ENCODE measurements at regions not wholly inside any gene's neighbourhood (a gene's known extent, or its start where the extent isn't known, plus 50 kb on each side); places are given as distances from the start of the nearest gene placed in this dataset.
"Not testable (repeated sequence)": the region's sequence is repeated elsewhere in the genome, so short reads cannot be mapped to it uniquely, and the experiment has no call there.

DNA sequence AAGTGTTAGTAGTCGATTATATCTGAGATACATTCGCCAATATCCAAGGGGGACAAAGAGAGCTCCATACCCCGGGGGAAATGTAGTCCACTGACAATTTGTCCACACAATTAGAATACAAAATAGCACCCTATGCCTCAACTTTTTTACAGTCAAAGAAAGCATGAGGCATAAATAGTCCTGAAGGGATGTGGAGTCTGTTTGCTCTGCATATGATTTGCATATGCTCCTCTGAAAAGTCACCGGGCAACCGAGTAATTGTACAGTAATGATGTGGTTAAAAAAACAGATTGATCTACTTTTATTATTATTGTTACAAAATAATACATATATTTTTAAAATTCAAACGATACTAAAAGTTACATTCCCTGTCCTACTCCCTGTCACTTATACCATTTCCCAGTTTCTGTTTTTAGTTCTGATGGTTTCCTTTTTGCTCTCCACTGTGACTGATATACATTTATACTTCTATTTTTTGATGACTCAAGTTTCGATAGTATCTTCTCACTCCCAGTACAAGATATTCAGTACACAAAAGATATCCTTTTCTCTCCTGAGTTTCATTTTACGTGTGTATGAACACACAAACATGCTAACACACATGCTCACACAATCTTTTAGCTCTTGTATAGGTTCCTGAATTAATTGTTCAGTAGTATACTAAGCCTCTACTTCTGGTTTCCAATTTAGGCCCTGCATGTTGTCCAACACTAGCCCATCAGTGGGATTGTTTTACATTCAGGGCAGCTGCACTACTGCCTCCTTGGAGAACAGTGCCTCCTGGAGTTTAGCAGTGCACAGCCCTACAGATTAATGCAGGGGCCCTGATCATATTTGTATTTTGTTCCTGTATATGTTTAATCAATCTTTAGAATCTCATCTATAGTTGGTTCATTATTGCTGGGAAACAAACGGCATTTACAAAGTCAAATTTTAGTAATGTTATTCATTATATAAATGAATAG lies 130.9 kb downstream of the TES start:
- in situ Hi-C loops (cut with HindIII; ENCODE audit: low sequenced_read_pairs): no loop called here

DNA sequence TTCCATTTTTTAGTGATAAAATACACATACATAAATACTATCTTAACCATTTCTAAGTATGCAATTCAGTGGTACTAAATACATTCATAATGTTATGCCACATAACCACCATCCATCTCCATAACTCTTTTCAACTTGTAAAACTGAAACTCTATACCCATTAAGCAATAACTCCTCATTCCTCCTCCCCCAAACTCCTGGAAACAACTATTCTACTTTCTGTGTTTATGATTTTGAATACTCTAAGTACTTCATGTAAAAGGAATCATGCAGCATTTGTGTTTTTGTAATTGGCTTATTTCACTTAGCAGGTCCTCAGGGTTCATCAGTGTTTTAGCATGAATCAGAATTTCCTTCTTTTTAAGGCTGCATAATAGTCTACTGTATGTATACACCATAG lies 131.8 kb downstream of the TES start:
- in situ Hi-C loops (cut with HindIII; ENCODE audit: low sequenced_read_pairs): no loop called here

DNA sequence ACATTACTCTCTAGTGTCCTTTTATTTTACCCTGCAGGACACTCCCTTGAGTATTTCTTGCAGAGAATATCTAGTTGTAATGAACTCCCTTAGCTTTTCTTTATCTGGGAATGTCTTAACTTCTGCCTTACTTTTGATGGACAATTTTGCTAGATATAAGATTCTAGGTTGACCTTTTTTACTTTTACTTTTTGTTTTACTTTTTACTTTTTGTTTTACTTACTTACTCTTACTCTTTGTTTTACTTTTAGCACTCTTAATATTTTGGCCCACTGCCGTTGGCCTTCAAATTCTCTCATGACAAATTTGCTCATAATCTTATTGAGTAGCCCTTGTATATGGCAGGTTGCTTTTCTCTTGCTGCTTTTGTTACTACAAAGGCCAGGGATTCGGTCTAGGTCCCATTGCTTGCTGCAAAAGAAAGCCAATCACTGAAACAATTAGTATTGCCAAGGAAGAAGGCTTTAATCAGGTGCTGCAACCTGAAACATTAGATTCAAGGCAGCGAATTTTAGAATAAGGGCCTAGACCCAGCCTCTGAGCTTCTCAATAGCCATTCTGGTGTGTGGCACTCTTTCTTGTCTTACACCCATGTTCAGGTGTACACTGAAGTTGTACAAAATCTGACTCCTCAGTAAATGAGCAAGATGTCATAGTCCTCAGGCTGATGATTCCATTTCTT lies 137.0 kb downstream of the TES start:
- in situ Hi-C loops (cut with HindIII; ENCODE audit: low sequenced_read_pairs): no loop called here

DNA sequence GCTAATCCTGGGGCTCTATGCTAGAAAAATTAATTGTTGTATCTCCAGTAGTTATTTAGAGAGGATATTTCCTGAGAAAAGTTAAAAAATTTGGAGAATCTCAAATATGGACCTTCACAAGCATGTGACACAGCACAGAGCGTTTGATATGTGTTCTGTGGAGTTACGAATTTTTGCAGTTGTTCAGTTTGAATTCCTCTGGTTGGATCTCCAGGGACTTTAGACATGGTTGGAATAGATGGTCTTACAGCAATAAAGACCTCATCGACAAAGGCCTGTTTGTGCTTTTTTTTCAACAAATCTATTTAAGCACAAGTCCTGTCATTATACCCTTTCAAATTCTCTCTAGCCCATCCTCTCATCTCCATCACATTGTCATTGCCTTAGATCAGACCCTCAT lies 138.0 kb downstream of the TES start:
- in situ Hi-C loops (cut with HindIII; ENCODE audit: low sequenced_read_pairs): no loop called here

DNA sequence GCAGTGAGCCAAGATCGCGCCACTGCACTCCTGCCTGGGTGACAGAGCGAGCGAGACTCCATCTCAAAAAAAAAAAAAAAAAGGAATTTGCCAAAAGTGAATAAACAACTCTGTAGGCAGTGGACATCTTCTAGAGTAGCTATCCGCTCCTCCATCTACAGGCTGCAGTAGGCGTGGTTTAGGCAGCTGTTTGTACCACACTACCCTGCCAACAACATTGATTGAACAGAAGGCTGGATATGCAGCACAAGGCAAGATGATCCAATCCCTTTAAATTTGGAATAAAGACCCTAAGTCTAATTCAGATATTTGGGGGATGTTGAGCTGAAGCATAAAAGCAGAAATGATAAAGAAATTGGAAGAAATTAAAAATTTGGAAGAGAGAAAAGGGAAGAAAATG lies 141.6 kb downstream of the TES start:
- in situ Hi-C loops (cut with HindIII; ENCODE audit: low sequenced_read_pairs): no loop called here

DNA sequence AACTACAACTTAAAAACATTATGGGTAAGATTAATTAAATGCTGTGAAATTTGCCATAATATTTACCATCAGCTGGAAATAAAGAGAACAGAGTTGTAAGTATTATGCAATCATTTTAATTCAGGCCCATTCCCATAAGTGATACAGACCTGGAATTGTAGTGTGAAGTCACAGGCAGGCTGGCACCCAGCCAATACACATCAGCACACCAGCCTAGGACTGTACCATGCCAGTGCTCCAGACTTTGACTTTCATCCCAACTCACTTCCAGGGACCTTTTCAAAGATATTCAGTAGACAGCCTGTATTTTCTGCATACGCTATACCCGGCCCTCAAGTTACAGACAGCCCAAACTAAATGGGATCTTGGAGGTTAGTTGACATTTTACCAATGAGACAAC lies 143.3 kb downstream of the TES start:
- in situ Hi-C loops (cut with HindIII; ENCODE audit: low sequenced_read_pairs): no loop called here

DNA sequence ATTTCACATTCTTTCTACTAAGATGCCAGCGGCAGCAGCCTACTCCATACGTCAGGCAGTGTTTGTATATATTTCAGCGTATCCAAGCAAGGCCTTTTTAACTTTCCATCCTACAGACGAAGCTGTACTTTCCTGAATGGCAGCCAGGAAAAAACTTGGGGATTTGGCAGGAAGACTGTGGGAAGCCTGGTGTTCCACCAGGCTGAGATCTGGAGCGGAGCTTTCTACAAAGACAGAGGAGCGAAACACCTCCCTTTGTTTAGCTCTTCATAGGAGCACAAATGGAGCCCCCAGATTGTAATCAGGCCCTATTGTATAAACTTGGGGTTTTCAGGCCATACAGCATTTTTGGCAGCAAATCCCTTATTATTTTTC lies 143.8 kb downstream of the TES start:
- in situ Hi-C loops (cut with HindIII; ENCODE audit: low sequenced_read_pairs): no loop called here

DNA sequence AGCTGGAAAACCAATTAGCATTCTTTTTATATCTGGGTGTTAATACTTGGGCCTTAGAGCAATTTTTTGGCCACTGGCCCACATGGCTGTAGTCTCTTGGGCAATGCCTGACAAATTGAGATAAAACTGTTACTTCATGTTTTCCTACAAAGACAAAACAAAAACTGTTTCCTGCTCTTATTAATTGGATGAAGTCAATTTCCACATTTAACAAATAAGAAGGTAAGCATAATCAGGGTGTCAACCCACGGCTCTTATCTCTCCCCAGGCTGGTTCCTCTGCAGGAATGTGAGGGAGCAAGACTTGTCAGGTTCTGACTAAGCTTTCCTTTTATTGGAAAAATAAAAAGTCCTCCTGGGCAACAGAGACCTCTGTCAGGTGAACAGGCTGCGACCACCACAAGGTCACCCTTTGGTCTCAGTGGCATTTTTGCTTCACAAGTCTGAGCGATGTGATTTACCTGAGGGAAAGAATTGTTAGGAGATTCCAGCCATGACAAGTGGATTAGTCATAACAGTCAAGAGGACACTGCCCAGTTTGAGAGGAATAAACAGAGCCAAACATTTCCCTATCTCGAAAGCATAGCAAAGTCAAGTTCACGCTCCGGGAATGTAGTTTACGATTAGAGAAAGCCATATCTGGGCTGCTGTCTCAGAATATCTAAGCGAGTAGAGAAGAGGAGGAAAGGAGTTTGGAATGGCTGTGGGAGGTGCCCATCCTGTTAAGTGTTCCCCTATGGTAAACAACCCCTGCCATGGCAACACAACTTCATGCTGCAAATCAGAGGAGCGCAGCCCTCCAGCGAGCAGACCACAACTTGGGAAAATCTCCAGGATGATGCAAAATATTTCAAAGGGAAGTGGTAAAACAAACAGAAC lies 144.4 kb downstream of the TES start:
- in situ Hi-C loops (cut with HindIII; ENCODE audit: low sequenced_read_pairs): no loop called here

DNA sequence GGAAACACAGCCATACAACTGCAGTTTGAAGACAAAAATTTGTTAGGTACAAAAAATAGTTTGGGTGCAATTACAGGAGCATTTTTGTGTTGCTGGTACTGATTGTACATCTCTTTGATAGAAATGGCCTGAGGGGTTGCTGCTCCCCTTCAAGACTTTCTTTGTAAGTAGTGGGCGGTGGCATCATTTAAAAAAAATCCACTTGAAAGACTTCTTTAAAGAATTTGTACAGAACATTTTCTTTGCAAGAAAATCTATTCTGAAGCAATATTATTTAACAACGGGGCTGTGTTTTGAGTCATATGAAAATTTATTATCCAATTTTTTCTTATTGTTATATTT lies 144.1 kb upstream of the CAV2 start:
- in situ Hi-C loops (cut with HindIII; ENCODE audit: low sequenced_read_pairs): no loop called here

DNA sequence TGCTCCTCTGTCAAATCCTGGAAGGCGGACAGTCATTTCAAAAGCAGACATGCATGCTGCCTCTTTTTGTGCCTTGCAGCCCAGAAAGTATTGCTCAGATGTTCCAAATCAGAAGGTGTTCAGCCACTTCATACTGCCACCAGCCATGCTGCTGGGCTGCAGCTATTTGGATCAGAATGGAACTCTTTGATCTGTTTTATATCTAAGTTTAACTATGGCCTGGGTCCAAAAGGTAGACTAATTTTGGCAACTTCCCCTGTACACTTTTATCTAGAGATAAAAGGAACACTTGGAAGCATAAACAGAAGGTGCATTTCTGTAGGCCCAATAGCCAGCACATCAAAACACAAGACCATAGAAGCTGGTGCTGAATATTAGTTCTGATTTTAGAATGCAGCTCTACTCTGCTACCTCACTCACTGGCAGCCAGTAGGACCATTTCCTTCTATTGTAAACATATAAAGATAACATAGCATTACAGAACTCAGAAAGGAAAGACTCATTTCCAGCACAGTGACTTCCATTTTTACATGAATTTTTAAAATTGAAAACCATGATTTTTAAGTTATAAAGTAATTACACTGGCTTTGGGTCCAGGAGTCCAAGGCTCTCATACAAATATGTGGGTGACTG lies 143.1 kb upstream of the CAV2 start:
- in situ Hi-C loops (cut with HindIII; ENCODE audit: low sequenced_read_pairs): no loop called here

DNA sequence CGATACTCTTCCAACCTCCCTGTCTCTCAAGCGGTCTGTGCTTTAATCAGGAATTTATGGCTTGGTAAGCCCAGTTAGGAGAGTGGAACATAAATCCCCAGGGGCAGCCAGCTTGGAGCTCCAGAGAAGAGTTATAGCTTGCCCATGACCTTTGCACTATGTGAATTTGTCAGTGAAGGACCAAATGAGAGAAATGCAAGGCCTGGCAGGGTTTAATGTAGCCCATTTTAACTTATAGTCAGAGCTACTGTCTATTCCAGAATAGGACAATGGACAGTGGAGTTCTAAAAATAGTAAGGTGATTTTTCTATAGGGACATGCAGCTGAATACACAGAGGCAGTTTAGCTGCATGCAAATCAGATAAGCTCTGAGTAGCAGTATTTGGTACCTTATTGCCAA lies 142.6 kb upstream of the CAV2 start:
- in situ Hi-C loops (cut with HindIII; ENCODE audit: low sequenced_read_pairs): no loop called here

DNA sequence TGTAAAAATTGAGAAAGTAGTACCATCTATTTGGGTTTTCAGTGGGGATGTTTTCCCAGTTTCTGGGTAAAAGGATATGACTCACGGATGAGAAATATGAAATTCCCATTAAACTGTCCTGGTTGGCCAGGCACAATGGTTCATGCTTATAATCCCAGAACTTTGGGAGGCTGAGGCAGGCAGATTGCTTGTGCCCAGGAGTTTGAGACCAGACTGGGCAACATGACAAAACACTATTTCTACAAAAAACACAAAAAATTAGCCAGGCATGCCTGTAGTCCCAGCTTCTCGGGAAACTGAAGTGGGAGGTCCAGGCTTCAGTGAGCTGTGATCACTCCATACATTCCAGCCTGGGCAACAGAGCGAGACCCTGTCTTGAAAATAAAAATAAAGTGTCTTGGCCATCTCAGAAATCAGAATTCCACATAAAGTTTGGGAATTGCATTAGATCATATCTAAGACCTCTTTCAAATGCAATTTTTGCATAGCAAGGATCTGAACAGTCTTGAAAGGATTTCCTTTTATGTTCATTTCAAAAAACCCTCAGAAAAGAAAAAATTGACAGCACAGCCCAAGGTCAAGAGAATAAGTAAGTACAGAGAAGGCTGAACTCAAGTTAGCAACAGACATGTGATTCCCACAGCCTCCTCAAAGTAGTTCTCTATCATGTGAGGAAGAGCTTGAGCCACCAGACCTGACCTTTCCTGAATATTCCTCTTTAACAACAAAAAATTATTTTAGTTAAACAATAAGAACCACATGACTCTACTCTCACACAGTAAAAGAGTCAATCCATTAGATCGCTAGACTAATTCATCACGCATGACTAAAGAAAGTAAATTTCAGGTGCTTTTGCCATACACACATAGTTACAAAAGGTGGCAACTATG lies 141.5 kb upstream of the CAV2 start:
- in situ Hi-C loops (cut with HindIII; ENCODE audit: low sequenced_read_pairs): no loop called here

DNA sequence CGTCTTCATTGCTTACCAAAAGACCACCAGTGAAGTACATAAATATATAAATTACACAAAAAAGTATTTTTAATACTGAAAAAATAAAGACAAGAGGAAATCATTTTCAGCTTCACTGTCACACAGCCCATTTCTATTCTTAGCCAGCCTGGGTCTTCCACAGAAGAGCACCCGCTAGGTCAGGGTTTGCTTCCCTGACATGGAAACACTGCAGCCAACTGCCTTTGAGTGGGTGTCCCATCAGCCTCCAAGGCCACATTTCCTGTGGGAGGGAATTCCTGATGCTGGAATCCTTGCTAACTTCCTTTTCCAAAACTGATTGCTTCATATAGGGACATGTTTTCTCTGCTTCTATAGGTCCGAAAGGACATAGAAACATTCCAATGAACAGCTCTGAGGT lies 137.8 kb upstream of the CAV2 start:
- in situ Hi-C loops (cut with HindIII; ENCODE audit: low sequenced_read_pairs): no loop called here

DNA sequence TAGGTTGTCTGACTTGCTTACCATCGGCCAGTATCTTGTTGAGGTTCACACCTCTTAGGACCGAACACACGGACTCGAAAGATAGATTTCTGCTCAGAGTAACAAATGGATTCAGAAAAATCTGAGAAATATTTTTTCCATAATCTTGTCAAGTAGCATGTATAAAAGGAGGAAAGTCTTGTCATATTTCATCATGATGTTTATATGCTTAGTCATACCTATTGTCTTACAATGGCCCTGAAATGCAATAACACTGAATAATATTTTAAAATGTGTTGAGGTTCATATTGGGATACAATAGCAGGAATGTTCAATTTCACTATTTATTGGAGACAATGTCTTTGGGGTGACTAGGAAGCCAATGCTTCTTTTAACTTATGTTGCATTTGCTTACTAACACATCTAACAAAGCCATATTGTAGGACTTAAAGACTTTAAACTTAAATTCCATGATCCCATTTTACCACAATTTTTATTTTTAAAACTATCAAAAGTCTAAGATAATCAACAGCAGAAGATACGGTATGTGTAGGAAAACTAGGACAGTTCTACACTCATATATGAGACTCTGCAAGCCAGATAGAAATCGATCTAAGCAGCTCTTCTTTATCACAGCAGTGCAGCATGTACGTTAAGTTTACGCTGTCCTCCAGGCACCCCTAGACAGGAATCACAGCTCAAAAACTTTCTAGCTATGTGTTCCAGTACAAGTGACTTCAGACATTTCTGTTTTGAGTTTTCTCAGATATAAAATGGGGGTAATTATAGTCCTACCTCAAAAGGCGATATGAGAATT lies 135.7 kb upstream of the CAV2 start:
- in situ Hi-C loops (cut with HindIII; ENCODE audit: low sequenced_read_pairs): no loop called here

DNA sequence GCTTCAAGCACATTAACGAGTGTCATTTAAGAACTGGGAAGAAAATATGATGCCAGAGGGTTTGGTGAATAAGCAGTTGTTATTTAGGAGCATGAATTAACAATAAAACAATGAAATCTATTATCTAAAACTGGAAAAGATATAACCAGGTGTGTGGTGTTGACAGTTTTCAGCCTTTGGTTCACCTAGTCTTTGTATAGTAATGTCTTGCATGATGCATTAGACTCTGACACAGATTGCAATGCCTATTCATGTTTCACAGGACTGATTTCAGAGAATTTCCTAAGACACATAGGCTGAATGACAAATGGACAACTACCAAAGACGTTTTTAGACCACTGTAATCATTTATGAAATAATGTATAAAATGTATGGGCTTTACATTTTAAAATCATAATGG lies 135.1 kb upstream of the CAV2 start:
- in situ Hi-C loops (cut with HindIII; ENCODE audit: low sequenced_read_pairs): no loop called here

DNA sequence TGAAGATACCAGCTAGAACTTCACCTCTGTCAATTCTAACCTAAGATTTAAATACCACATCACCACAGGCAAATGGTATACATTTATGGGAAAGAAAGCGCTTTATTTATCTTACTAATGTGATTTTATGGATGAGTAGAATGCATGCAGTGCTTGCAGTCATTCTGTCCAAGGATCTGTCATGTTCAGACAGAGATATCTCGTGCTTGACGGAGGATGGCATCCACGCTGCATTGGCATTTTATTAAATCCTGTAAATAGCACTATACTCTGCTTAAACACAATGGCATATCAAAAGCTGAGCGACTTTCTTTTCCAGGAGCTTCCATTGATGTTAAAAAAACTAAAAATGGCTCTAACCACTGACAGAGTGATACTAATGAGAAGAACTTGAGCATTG lies 133.7 kb upstream of the CAV2 start:
- in situ Hi-C loops (cut with HindIII; ENCODE audit: low sequenced_read_pairs): no loop called here

DNA sequence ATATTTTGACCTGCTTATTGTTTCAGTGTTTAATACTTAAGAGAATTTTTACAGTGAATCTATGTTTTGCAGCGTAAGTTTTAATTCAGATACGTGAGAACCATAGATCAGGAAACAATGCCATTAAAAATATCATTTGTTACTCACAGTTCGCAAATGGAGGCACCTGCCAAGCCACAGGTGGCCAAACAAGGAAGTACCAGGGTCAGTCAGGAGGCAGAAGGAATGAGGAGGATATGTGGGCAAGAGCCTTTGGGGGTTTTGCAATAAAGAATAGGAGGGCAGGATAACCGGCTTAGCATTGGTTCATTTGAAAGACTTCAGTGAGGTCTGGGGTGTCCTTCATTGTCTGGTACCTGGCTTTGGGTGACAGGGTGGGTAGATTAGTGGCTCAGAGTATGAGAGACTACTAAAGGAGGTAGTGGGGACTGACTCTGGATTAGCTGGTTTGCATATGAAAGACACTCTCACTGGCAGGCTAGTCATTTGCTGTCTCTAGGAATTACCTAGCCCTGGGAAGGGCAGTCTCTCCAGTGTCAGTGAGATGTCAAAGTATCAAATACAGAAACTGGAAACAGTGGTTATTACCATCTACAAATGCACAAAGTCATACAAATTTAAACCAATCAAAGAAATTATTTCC lies 132.2 kb upstream of the CAV2 start:
- in situ Hi-C loops (cut with HindIII; ENCODE audit: low sequenced_read_pairs): no loop called here

DNA sequence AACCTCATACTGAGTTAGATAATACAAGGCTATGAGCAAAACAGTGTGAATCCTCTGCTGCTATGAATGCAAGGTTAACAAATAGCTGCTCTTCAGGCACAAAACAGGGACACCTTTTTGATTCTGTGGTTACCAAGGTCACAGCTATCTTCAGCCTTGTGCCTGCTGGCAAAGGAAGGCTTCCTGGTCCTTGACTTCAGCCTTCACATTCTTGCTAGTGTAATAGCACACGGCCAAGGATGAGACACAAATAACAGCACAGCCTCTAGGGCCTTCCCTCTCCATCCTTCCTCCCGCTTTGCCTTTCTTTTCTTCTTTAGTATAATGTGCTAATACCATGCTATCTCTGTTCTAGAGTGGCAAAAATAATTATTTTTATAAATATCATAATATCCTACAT lies 130.6 kb upstream of the CAV2 start:
- in situ Hi-C loops (cut with HindIII; ENCODE audit: low sequenced_read_pairs): no loop called here

DNA sequence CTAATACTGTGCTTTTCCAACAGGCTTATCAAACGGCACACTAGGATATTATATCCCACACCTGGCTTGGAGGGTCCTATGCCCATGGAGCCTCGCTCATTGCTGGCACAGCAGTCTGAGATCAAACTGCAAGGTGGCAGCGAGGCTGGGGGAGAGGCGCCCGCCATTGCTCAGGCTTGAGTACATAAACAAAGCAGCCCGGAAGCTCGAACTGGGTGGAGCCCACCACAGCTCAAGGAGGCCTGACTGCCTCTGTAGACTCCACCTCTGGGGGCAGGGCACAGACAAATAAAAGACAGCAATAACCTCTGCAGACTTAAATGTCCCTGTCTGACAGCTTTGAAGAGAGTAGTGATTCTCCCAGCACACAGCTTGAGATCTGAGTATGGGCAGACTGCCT lies 128.0 kb upstream of the CAV2 start:
- in situ Hi-C loops (cut with HindIII; ENCODE audit: low sequenced_read_pairs): not testable (repeated sequence)

All from DLD1 (cell line).